ENCODE measurements at regions not wholly inside any gene's neighbourhood (a gene's known extent, or its start where the extent isn't known, plus 50 kb on each side); places are given as distances from the start of the nearest gene placed in this dataset.

GRCh38 chr10:111522551-111522950 is 445.7 kb downstream of the ADRA2A start:
- no peak for DNase-seq

DNA sequence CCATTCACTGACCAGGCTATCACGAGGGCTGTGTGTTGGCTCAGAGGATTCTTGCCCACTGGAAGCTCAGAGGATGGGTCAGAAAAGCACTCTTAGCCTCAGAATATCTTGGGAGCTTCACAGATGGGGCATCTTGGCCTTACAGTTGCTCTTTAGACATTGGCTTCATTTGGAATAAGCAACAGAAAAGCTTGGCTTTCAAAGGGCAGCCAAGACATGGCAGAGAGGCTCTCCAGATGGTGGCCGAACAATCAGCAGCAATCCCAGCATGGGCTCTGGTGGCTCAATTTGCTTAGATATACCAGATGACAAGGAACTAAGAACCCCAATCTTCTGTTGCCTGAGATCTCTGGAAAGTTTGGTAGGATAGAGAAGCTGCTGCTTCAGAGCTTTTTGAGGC is 446.2 kb downstream of the ADRA2A start:
- no peak for DNase-seq

- no peak for DNase-seq
Measured at GRCh38 chr10:111524134-111524533, 447.3 kb downstream of the ADRA2A start.

- no peak for DNase-seq
Measured at GRCh38 chr10:111525696-111526095, 448.9 kb downstream of the ADRA2A start.

GRCh38 chr10:111531690-111532089 is 454.9 kb downstream of the ADRA2A start:
- DNase-seq: no peak

GRCh38 chr10:111532139-111532538 is 455.3 kb downstream of the ADRA2A start:
- DNase-seq: no peak

DNA sequence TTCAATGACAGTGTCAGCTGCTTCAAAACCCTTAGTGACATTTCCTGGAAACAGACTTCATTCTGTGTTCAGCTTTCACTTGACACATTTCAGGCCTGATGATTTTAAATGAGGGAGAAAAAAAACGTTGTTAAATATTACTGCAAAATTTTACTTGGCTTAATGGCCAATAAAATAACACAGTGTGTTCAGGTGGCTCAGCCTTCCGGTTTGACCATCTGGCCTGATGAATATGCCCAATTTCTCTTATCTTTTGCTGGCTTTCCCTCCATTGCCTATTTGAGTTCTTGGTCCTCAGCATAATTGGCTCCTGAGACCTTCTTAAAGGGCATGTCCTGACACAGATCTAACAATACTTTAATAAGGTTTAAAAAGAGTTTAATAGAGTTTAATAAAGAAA is 462.4 kb downstream of the ADRA2A start:
- no peak for DNase-seq

GRCh38 chr10:111543854-111544253 is 467.0 kb downstream of the ADRA2A start:
- DNase-seq: no peak

DNA sequence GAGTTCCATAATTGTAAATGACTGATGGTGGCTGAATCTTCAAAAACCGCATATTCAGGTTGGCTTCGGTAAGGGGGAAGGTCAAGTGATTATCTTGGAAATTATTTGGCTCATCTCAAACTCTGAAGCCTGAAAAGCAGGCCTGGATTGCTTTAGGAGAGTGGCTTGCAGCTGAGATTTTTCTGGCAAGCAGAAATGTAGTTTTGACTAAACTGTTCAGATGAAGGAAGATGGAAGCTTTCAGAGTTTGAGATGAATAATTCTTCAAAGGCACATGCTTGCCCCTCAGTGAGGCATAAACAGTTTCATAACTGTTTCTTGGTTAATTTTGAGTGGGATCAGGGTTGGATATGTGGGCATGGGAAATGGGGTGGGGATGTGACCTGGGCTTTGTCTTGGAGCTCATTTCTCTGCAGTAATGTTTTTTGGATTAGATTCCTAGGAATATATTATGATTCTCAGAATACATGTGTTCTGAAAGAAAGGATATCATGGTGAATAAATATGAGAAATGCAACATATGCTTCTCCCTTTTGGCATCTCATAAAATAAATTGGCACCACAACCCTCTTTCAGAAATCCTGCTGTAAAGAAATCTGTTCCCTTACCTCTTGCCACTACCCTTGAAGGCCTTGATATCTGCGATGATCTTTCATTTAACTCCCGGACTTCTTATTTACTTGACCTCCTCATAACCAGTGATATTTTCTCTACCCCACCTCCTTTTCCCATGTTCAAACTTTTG is 469.2 kb downstream of the ADRA2A start:
- no peak for DNase-seq

GRCh38 chr10:111548084-111548726 is 471.4 kb downstream of the ADRA2A start:
- no peak for DNase-seq

DNA sequence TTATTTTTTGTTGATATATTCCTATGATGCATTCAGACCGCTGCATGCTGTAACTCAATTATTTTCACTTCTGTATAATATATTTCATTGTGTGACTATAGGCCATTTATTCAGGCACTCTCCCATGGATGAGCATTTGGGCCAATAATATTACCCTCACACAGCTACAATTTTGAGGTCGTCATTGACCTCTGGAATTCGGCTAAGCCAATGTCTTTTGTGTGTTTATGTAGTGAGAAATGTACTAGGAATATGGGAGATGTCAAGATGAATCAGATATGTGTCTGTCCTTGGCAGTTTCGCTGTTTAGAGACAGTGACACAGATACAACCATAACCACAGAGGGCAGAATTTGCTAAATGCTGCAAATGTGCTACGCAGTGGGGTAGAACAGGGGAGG is 474.2 kb downstream of the ADRA2A start:
- no peak for DNase-seq

DNA sequence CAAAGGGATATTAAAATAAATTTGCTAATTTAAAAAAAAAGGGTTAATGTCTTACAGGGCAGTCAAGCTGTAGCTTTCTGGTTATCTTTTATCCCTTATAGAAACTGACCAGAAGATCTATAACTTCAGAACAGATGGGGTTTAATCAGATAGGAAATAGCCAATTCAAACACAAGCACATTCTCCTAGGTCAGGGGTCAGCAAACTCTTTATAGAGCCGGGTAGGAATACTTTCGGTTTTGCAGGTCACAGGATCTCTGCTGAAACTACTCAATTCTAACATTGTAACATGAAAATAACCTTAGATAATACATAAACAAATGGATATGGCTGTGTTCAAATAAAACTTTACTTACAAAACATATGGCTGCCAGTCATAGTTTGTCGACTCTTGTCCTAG is 479.8 kb downstream of the ADRA2A start:
- no peak for DNase-seq

DNA sequence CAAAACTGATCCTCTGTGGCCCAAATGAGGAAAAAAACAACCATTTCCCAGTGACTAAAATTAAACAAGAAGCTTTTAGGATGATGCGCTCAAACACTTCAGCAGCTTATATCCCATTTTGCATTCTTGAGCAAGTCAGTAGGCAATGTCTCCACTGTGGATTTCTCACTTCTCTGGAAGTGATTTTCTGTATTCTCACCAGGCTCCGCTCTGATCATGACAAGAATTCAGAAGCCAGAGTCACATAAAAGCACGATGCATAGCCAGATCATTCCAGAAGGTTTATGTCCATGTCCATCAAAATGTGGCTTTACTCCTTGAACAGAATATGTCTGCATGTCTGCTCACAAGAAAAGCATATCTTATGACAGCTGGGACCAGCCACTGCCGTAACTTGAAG is 481.4 kb downstream of the ADRA2A start:
- DNase-seq: no peak

DNA sequence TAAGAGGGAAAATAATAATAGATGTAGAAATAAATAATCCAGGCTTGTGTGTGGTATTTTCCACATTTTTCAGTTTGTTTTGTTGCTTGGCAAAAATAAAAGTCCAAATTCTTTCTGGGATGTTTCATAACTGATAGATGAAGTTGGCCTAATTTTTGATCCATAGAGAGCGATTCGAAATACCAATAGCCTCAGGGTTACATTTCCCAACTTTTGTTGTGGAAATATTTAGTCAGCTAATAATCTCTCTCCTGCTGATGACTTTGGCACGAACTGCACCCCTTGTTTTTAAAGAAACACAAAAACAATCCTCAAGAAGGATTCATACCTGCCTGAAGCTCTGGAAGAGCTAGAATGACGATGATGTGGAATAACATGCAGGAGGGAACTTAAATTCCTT is 483.2 kb downstream of the ADRA2A start:
- no peak for DNase-seq

GRCh38 chr10:111561124-111561523 is 484.3 kb downstream of the ADRA2A start:
- DNase-seq: no peak

- no peak for DNase-seq
Measured at GRCh38 chr10:111565542-111565941, 488.7 kb downstream of the ADRA2A start.

DNA sequence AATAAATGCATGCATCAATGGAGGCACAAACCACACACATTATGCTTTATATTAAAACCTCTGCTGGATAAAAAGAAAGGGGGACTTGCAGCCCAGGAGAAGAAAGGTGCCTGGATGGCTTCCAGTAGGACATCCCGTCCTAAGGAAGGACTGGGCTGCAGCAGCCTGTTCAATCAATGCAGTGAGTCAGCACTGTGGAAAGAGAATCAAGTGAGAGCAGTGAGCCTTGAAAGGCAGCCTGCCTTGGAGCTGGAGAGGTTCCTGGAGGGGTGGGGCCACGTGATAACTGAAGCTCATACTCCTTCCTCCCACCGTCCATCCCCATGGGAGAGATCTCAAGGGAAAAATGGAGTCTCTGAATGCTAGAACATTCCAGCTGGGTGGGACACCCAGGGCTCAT is 501.2 kb downstream of the ADRA2A start:
- no peak for DNase-seq

GRCh38 chr10:111579473-111579872 is 502.6 kb downstream of the ADRA2A start:
- no peak for DNase-seq

DNA sequence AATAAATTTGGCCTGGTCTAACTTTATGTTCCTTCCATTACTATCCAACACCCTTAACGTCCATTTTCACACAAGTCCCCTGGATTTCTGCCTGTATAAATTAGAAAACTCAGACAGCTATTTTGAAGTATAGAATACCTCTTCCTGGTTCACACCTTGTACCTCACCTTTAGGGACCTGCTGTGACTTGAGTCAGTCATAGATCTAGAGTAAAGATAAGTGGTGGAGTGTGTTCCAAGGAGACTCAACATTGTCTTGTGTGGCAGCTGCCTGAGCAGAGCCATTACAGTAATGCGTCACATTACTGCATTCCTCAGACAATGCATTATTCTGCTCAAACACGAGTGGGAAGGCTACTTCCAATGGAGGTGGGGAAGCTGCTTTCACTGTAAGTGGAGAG is 513.9 kb downstream of the ADRA2A start:
- no peak for DNase-seq

DNA sequence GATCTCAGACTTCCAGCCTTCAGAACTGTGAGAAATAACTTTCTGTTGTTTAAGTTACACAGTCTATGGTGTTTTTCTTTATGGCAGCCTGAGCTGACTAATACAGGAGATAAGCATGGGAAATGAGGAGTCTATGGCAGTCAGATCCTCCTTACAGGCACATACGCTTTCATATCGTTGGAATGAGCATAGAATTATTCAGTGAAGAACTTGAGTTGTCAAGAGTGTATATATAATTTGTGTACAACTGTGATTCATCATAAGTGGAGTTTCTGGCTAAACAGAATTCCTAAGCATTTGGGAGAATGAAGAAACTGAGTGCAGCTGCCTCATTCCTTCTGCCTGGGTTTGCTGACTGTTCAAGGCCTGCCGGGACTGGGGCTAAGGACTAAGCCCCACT is 516.7 kb downstream of the ADRA2A start:
- DNase-seq: no peak

DNA sequence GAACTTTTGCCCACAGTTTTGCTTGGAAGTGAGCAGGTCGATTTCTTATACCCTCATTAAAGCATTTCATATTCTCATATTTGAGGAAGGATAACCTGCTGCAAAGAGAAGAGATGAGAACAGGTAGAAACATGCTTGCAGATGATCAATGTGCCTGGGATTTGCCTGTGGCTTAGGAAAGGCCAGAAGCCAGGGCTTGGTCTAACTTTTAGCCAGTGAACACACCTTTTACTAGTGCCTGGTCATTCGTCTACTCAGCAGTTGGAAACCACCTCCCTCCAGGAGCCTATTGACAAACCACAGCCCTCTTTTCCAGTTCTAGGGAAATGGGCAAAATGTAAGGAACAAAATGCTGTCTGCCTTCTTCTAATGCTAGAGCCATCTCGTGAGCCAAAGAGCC is 518.3 kb downstream of the ADRA2A start:
- DNase-seq: no peak

DNA sequence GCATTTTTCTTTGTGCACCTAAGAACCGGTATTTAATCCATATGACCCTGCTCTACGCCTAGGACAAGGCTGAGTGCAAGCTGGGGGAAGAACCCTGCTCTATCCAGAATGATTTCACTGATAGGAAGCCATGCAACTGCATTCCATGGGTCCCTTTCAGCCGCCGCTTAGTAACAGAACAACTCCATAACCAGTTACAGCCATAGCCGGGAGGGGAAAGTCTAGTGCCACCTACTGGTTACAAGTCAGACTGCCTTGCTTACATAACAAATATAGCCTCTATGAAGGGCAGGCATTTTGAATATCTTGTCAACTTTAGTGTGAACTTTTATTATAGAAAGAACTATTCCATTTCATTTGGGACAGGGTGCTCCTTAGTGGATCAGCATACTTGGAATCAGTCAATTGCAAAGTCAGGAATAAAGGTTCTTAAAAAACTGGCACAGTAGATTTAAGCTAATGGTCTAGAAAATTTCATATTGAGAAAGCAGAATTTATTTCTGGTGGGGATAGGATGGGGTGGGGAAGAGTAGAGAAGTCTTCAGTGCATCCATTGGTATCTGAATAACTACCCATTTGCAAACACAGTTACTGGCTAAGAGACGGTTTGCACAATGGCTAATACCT is 521.7 kb downstream of the ADRA2A start:
- peak; percentile 32 for DNase-seq

- no peak for DNase-seq
Measured at GRCh38 chr10:111599943-111600342, 523.1 kb downstream of the ADRA2A start.

GRCh38 chr10:111600772-111601171 is 523.9 kb downstream of the ADRA2A start:
- no peak for DNase-seq
